T-helper 2 cell treated with Interferon-gamma antibody and Interleukin-4, amounts not matched to agents 100 ng/mL and 5 ng/mL, for 36 hours (primary cell): ENCODE measurements at regions not wholly inside any gene's neighbourhood (a gene's known extent, or its start where the extent isn't known, plus 50 kb on each side); places are given as distances from the start of the nearest gene placed in this dataset.

Experiments used
- intact Hi-C: fragments of 100-400 bp; cut with micrococcal nuclease; formaldehyde crosslinking; loops from one replicate; pipeline ENCODE4 v1.15.1; 2023

GRCh38 chr12:89023936-89024335, 328.4 kb downstream of the DUSP6 start:
- intact Hi-C loops: no loop called here

- intact Hi-C loops: no loop called here
These were observed 331.6 kb downstream of the DUSP6 start for GRCh38 chr12:89020689-89021088.

GRCh38 chr12:89020121-89020480, 332.2 kb downstream of the DUSP6 start:
- intact Hi-C loops: no loop called here

- intact Hi-C loops: loop anchor here (1.0 to 10.0 kb wide), 6 partner anchors 21 to 905 kb away; partner anchors contain the start of gene ATP2B1
These were observed 332.7 kb downstream of the DUSP6 start for GRCh38 chr12:89019439-89020120.

- intact Hi-C loops: loop anchor here (1.0 to 10.0 kb wide), 5 partner anchors 334 to 902 kb away; partner anchors contain the start of genes ATP2B1 and GALNT4
These were observed 335.1 kb downstream of the DUSP6 start for GRCh38 chr12:89016970-89017778.

DNA sequence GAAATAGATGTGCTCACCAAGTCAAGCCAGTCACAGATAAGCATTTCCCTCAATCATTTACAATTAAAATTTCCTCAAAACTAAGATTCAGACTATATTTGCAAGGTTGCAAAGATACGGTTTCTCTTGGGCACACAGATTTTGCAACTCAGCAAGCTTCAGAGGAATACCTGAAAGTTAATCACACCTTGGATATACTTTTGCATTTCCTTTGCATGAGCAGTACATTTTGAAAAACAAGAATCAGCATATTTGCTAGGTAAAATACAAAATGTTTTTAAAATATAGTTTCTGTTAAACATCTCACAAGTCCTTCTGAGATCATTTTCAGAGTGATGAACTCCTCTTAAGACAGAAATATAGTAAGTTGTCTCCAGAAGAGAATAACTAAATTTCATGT, 336.9 kb downstream of the DUSP6 start:
- intact Hi-C loops: loop anchor here (10.0 kb wide), 2 partner anchors 689 to 901 kb away; partner anchors contain the start of gene ATP2B1

GRCh38 chr12:88998421-88998820, 353.9 kb downstream of the DUSP6 start:
- intact Hi-C loops: no loop called here

GRCh38 chr12:88996200-88996788, 356.0 kb downstream of the DUSP6 start:
- intact Hi-C loops: no loop called here

GRCh38 chr12:88994971-88995370, 357.3 kb downstream of the DUSP6 start:
- intact Hi-C loops: no loop called here

DNA sequence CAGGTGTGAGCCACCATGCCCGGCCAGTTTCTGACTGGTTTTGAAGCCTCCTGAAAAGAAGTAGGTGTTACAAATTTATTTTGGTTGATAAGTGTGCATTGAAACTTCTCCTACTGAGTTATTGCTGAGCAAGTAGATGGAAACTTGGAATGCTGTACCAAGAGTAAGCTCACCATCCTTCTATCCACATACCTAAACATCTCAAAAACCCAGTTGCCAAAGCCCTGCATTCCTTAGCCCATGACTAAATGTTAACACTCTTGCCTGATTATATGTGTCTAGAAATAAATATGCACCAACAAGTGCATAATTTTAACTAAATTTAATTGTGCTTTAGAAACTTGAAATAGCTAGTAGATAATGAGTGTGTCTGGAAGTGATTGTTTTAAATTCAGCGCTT, 357.8 kb downstream of the DUSP6 start:
- intact Hi-C loops: no loop called here

GRCh38 chr12:88993651-88994050, 358.6 kb downstream of the DUSP6 start:
- intact Hi-C loops: no loop called here

DNA sequence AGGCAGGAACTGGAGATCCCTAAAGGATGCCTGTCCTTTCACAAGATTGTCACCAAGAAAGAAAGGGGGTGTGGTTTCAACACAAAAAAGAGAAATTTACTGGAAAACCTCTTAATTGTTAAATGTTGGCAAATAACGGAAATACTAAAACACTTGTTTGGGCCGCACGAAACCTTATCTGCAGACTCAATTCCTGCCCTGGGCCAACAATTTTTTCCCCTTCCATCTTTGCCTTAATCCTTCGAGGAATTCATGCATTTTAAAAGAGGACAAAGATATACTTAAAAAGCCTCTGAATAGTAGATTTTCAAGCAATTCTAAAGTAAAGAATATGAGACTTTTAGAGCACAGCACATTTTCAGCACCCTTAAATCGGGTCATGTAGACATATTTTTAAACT, 366.2 kb downstream of the DUSP6 start:
- intact Hi-C loops: no loop called here

GRCh38 chr12:88985631-88986030, 366.7 kb downstream of the DUSP6 start:
- intact Hi-C loops: no loop called here

DNA sequence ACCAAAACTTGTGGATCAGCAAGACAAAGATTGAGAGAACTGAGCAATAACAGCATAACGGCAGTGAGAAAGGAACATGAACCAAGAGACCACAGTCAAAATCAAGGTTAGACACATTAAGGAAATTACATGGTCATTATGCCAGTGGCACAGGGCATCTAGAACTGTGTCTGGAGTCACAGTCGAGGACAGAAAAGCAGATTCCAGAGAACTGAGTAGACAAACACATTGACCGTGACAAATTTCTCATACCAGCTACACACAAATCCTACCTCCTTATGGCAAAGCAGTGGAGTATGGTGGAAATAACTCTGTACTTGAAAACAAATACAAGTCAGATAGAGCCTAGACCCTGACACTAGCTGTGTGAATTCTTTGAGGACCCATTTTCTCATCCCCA, 367.3 kb downstream of the DUSP6 start:
- intact Hi-C loops: no loop called here

- intact Hi-C loops: no loop called here
These were observed 369.6 kb downstream of the DUSP6 start for GRCh38 chr12:88982694-88983093.

GRCh38 chr12:88977115-88977514, 375.2 kb downstream of the DUSP6 start:
- intact Hi-C loops: no loop called here

DNA sequence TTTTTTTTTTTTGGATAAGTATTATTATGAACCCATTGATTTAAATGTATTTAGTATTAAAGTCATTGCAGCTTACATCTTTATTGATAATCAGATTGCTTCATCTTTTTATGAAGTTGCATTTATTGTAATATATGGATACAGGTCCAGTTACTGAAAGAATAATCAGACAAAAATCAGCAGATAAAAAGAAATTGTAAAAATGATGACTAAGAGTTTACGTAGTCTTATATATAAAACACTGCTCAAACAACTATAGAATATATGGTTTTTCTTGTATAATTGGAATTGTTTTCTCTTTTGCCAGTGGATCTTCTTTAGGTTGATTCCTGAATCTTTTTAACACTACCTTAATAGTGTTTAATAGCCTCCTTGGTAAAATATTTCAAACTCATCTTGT, 378.3 kb downstream of the DUSP6 start:
- intact Hi-C loops: no loop called here

DNA sequence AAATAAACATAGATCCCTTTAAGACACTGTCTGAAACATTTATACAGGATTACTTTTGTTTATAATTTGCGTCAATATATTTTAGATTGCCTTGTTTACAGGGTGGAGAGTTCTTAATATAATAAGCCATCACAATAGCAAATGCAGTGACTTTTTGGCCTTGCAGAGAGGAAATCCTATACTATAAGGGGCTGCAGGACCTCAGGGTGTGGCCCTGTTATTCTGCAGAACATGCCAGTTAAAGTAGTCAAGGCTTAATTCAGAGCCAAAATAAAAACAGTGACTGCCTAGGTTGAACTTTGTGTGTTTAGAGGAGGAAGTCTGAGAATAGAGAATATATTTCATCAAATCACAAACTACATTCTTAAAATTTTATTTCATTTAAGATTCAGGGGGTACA, 381.6 kb downstream of the DUSP6 start:
- intact Hi-C loops: no loop called here

- intact Hi-C loops: no loop called here
These were observed 383.2 kb downstream of the DUSP6 start for GRCh38 chr12:88969127-88969526.

GRCh38 chr12:88960213-88960878, 380.1 kb upstream of the KITLG start:
- intact Hi-C loops: no loop called here

GRCh38 chr12:88958946-88959345, 378.7 kb upstream of the KITLG start:
- intact Hi-C loops: no loop called here

GRCh38 chr12:88958153-88958552, 377.9 kb upstream of the KITLG start:
- intact Hi-C loops: no loop called here
